Spleen (tissue), 7 donors: ENCODE measurements at regions not wholly inside any gene's neighbourhood (a gene's known extent, or its start where the extent isn't known, plus 50 kb on each side); places are given as distances from the start of the nearest gene placed in this dataset.
"Not testable (repeated sequence)": the region's sequence is repeated elsewhere in the genome, so short reads cannot be mapped to it uniquely, and the experiment has no call there.

Experiments
- CTCF ChIP-seq, 11 experiments: fragments of 200-600 bp in 7 of 11; fragments of 450-650 bp in 4 of 11; sonication (generic) in 4 of 11; IDR thresholded peaks in 8 of 11; conservative IDR thresholded peaks in 3 of 11; 1 replicate in 7 of 11; 2 replicates in 4 of 11; pipeline versions ENCODE4 v1.4.0 to v1.8.0; 2016 to 2021; ENCODE audit warnings: antibody characterized with exemption in 11 of 11, inconsistent platforms in 4 of 11, mild to moderate bottlenecking in 1 of 11
- POLR2A ChIP-seq, 3 donors: fragments of 450-650 bp; IDR thresholded peaks; one replicate each; pipeline ENCODE4 v1.5.1; 2017; ENCODE audit warnings: antibody characterized with exemption in 3 of 3, mild to moderate bottlenecking in 1 of 3
- POLR2AphosphoS5 ChIP-seq, 3 donors: sonication (generic); formaldehyde crosslinking; IDR thresholded peaks; one replicate each; pipeline ENCODE4 v1.5.1; 2017; ENCODE audit warnings: antibody characterized with exemption in 3 of 3
- donor health status: DM: no; HTN: no; CAD: no; lungs with moderate emphysema.
- donor health status: DM: no; HTN: no; CAD: no.
- donor health status: DM: no; HTN: no; CAD: no.

DNA sequence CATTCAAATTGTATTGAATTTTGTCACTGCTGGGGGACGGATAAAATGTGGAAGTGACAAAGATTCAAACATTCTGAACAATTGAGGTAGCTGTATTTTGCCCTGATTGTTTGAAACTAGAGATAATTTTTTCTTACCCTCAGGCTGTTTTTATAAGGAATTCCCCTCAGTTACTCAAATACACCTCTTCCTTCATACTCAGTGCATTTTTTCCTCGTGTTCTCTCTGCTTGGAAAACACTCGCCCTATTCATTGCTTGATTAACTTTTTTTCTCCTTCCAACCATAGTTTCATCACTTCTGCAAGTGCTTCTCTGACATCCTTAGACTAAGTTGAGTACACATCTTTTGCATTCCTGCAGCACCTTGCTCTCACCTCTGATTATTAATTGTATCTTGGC, 454.5 kb upstream of the FAM174A start:
- not testable (repeated sequence) for TF ChIP-seq CTCF (IDR thresholded peaks at IDR 0.05 in 8 of 11, conservative IDR thresholded peaks at IDR 0.05 in 3 of 11); POLR2AphosphoS5 (IDR thresholded peaks at IDR 0.05); POLR2A (IDR thresholded peaks at IDR 0.05)
